Mammary epithelial cell (primary cell): ENCODE measurements at regions not wholly inside any gene's neighbourhood (a gene's known extent, or its start where the extent isn't known, plus 50 kb on each side); places are given as distances from the start of the nearest gene placed in this dataset.

Experiments used
- CTCF ChIP-seq, 2 donors: IDR thresholded peaks in 1 of 2; conservative IDR thresholded peaks in 1 of 2; 2 replicates each; pipeline ENCODE4 v1.5.1; 2011 to 2012; ENCODE audit warnings: inconsistent platforms in 2 of 2, low read length in 2 of 2, mild to moderate bottlenecking in 2 of 2, control low read depth in 1 of 2, low read depth in 1 of 2; ENCODE audit not compliant: insufficient read depth in 1 of 2; ENCODE audit errors: extremely low read depth in 1 of 2
- EZH2 ChIP-seq: IDR thresholded peaks from 2 replicates; pipeline ENCODE4 v1.6.1; 2012; ENCODE audit warnings: low read length, inconsistent platforms, borderline replicate concordance

GRCh38 chr16:7115898-7116297 is 216.7 kb upstream of the RBFOX1 start:
- no peak for TF ChIP-seq EZH2
- TF ChIP-seq CTCF (conservative IDR thresholded peaks at IDR 0.05 in 1 of 2, IDR thresholded peaks at IDR 0.05 in 1 of 2; ENCODE audit: extremely low read depth in 1 of 2, insufficient read depth in 1 of 2, low read depth in 1 of 2, low read length in 2 of 2), result no peak
